GM23338 (cell line): ENCODE measurements at regions not wholly inside any gene's neighbourhood (a gene's known extent, or its start where the extent isn't known, plus 50 kb on each side); places are given as distances from the start of the nearest gene placed in this dataset.

ENCODE experiments used
- ATAC-seq: fragments of 200-7000 bp; cut with Tn5 transposase; 3 replicates; pipeline ENCODE4 v1.9.1; 2020
- DNase-seq: peaks from one replicate; pipeline ENCODE4 v3.0.0-alpha.2; 2015; ENCODE audit warnings: low spot score
- H2AFZ ChIP-seq: fragments of 200-600 bp; sonication (generic); 2 replicates; pipeline ENCODE4 v1.8.0; 2016; ENCODE audit warnings: antibody characterized with exemption, mild to moderate bottlenecking, moderate library complexity
- H3F3A ChIP-seq: fragments of 200-600 bp; sonication (generic); replicated peaks from 2 replicates; pipeline ENCODE4 v1.8.0; 2017; ENCODE audit warnings: antibody characterized with exemption, mixed run types, low read depth
- H3K27ac ChIP-seq: fragments of 200-600 bp; sonication (generic); 2 replicates; pipeline ENCODE4 v1.6.1; 2016; ENCODE audit warnings: low read depth
- H3K27me3 ChIP-seq: fragments of 200-600 bp; sonication (generic); 2 replicates; pipeline ENCODE4 v1.8.0; 2016; ENCODE audit warnings: mild to moderate bottlenecking, mixed run types, moderate library complexity; ENCODE audit not compliant: insufficient read depth
- H3K36me3 ChIP-seq: fragments of 200-600 bp; sonication (generic); 2 replicates; pipeline ENCODE4 v1.8.0; 2016; ENCODE audit warnings: mild to moderate bottlenecking; ENCODE audit not compliant: insufficient read depth
- H3K4me1 ChIP-seq: fragments of 200-600 bp; sonication (generic); 2 replicates; pipeline ENCODE4 v1.8.0; 2016; ENCODE audit warnings: mild to moderate bottlenecking, moderate library complexity; ENCODE audit not compliant: insufficient read depth
- H3K4me2 ChIP-seq: fragments of 200-600 bp; sonication (generic); 2 replicates; pipeline ENCODE4 v1.7.1; 2017; ENCODE audit warnings: mixed run types
- H3K4me3 ChIP-seq: fragments of 200-600 bp; sonication (generic); 2 replicates; pipeline ENCODE4 v1.6.1; 2016; ENCODE audit warnings: mixed run types
- H3K79me2 ChIP-seq: fragments of 200-600 bp; sonication (generic); replicated peaks from 2 replicates; pipeline ENCODE4 v1.8.0; 2017; ENCODE audit warnings: mild to moderate bottlenecking; ENCODE audit not compliant: insufficient read depth
- H3K9me2 ChIP-seq: fragments of 200-600 bp; sonication (generic); 2 replicates; pipeline ENCODE4 v1.8.0; 2017; ENCODE audit not compliant: insufficient read depth
- H4K20me1 ChIP-seq: fragments of 200-600 bp; sonication (generic); replicated peaks from 2 replicates; pipeline ENCODE4 v1.8.0; 2017; ENCODE audit warnings: mild to moderate bottlenecking; ENCODE audit not compliant: insufficient read depth
- H3K27ac Mint-ChIP-seq: 2 replicates; pipeline ENCODE4 v1.8.0; 2020; ENCODE audit warnings: inconsistent platforms, mild to moderate bottlenecking, moderate library complexity, mixed read lengths
- H3K27me3 Mint-ChIP-seq: 3 replicates; pipeline ENCODE4 v1.8.0; 2022; ENCODE audit warnings: low read depth, mild to moderate bottlenecking, moderate library complexity, mixed read lengths, inconsistent platforms; ENCODE audit not compliant: insufficient read depth, poor library complexity
- H3K36me3 Mint-ChIP-seq: 3 replicates; pipeline ENCODE4 v1.8.0; 2021; ENCODE audit warnings: low read depth, mild to moderate bottlenecking, inconsistent platforms, moderate library complexity, mixed read lengths
- H3K4me1 Mint-ChIP-seq: 3 replicates; pipeline ENCODE4 v1.8.0; 2020; ENCODE audit warnings: mild to moderate bottlenecking, inconsistent platforms, mixed read lengths
- H3K4me3 Mint-ChIP-seq: 3 replicates; pipeline ENCODE4 v1.8.0; 2021; ENCODE audit warnings: moderate library complexity, mild to moderate bottlenecking, inconsistent platforms, mixed read lengths
- H3K9me3 Mint-ChIP-seq: 3 replicates; pipeline ENCODE4 v1.8.0; 2020; ENCODE audit warnings: moderate library complexity, mild to moderate bottlenecking, inconsistent platforms, mixed read lengths
- CREB1 ChIP-seq: fragments of 250-450 bp; sonication (Bioruptor Pico); IDR thresholded peaks from 2 replicates; pipeline ENCODE4 v1.5.0; 2020; ENCODE audit warnings: low read depth, mild to moderate bottlenecking, moderate library complexity
- EZH2 ChIP-seq: fragments of 200-600 bp; sonication (generic); IDR thresholded peaks from one replicate; pipeline ENCODE4 v1.8.0; 2017; ENCODE audit warnings: antibody characterized with exemption, mild to moderate bottlenecking, low read depth; ENCODE audit not compliant: unreplicated experiment
- JUNB ChIP-seq: IDR thresholded peaks from one replicate; pipeline ENCODE4 v1.6.1; 2016; ENCODE audit warnings: antibody characterized with exemption; ENCODE audit not compliant: unreplicated experiment
- NANOG ChIP-seq: IDR thresholded peaks from 2 replicates; pipeline ENCODE4 v1.6.1; 2016; ENCODE audit warnings: antibody characterized with exemption, borderline replicate concordance
- POLR2AphosphoS5 ChIP-seq: IDR thresholded peaks from 2 replicates; pipeline ENCODE4 v1.6.1; 2016; ENCODE audit warnings: antibody characterized with exemption, low read depth
- STAT1 ChIP-seq: IDR thresholded peaks from one replicate; pipeline ENCODE4 v1.6.1; 2016; ENCODE audit warnings: antibody characterized with exemption; ENCODE audit not compliant: unreplicated experiment
- ZNF114 ChIP-seq: fragments of 250-450 bp; sonication (Bioruptor Pico); IDR thresholded peaks from 2 replicates; pipeline ENCODE4 v1.5.0; 2020; ENCODE audit warnings: mild to moderate bottlenecking, moderate library complexity
- ZNF331 ChIP-seq: fragments of 250-450 bp; sonication (Bioruptor Pico); IDR thresholded peaks from 2 replicates; pipeline ENCODE4 v1.5.0; 2020; ENCODE audit warnings: low read depth, mild to moderate bottlenecking, moderate library complexity
- TF ChIP-seq, protein P1 (sequence below): fragments of 250-450 bp; sonication (Bioruptor Pico); IDR thresholded peaks from 2 replicates; pipeline ENCODE4 v1.5.0; 2020; ENCODE audit warnings: mild to moderate bottlenecking, moderate library complexity
- TF ChIP-seq, protein P2 (sequence below), 2 experiments: fragments of 200-600 bp in 1 of 2; sonication (generic) in 1 of 2; conservative IDR thresholded peaks; 2 replicates each; pipeline versions ENCODE4 v1.5.1 to v1.6.1; 2016 to 2017; ENCODE audit warnings: antibody characterized with exemption in 2 of 2, low read depth in 2 of 2, mild to moderate bottlenecking in 2 of 2, moderate library complexity in 1 of 2
- TF ChIP-seq, protein P3 (sequence below): IDR thresholded peaks from 2 replicates; pipeline ENCODE4 v1.6.1; 2016; ENCODE audit warnings: antibody characterized with exemption
- TF ChIP-seq, protein P4 (sequence below): IDR thresholded peaks from one replicate; pipeline ENCODE4 v1.6.1; 2018; ENCODE audit warnings: antibody characterized with exemption; ENCODE audit not compliant: unreplicated experiment

DNA sequence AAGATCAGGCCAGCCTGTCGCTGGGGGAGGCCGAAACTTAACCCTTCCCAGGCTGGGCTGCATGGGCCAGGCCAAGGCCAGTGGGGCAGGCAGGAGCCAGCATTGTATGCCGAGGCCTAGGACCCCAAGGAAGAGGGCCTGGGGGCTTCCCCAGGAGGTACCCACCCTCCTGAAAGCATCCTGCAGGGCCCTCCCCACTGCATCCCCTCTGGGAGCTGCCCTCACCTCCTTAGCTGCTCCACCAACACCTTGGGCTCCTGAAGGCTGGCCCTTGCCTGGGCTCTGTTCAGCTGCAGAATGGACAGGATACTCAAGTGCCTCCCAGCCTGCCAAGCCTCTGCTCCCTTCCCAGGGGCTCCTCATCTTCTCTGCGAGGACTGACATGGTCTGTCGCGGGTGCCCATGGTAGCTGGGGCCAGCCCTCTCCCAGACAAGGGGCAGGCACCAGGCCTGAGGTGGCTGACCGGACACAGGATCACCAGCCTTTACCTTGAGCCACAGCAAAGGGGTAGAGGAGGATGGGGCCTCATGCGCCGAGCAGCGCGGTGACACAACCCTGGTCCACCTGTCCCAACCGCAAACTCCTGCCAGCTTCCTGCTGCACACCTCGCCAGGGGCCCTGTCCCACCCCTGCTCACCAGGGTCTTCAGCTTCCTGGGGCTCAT is 94.2 kb downstream of the MICALL2 start:
- H2AFZ ChIP-seq = no peak overlapping the region
- no peaks in the 10 kb centered on the region for H3K36me3 ChIP-seq
- no peaks in the 10 kb centered on the region for H3F3A ChIP-seq
- H3K4me1 ChIP-seq = no peaks in the 10 kb centered on the region; the same call in 1 of the 2 replicates
- no peak overlapping the region for H3K4me2 ChIP-seq
- ATAC-seq (no peak), DNase-seq (no peak)
- Mint-ChIP-seq H3K4me1 (peaks cover 2% of the 10 kb centered on the region; the same call in 1 of the 3 replicates), H3K27ac (no peak overlapping the region), H3K4me3 (no peak overlapping the region), H3K36me3 (no peaks in the 10 kb centered on the region), H3K9me3 (no peaks in the 10 kb centered on the region), H3K27me3 (peaks cover 19% of the 10 kb centered on the region)
- no peaks in the 10 kb centered on the region for H4K20me1 ChIP-seq
- no peak overlapping the region for H3K27ac ChIP-seq
- no peaks in the 10 kb centered on the region for H3K9me2 ChIP-seq
- TF ChIP-seq CREB1 (CRISPR knock-in tag) = no peak
- TF ChIP-seq, protein P1, sequence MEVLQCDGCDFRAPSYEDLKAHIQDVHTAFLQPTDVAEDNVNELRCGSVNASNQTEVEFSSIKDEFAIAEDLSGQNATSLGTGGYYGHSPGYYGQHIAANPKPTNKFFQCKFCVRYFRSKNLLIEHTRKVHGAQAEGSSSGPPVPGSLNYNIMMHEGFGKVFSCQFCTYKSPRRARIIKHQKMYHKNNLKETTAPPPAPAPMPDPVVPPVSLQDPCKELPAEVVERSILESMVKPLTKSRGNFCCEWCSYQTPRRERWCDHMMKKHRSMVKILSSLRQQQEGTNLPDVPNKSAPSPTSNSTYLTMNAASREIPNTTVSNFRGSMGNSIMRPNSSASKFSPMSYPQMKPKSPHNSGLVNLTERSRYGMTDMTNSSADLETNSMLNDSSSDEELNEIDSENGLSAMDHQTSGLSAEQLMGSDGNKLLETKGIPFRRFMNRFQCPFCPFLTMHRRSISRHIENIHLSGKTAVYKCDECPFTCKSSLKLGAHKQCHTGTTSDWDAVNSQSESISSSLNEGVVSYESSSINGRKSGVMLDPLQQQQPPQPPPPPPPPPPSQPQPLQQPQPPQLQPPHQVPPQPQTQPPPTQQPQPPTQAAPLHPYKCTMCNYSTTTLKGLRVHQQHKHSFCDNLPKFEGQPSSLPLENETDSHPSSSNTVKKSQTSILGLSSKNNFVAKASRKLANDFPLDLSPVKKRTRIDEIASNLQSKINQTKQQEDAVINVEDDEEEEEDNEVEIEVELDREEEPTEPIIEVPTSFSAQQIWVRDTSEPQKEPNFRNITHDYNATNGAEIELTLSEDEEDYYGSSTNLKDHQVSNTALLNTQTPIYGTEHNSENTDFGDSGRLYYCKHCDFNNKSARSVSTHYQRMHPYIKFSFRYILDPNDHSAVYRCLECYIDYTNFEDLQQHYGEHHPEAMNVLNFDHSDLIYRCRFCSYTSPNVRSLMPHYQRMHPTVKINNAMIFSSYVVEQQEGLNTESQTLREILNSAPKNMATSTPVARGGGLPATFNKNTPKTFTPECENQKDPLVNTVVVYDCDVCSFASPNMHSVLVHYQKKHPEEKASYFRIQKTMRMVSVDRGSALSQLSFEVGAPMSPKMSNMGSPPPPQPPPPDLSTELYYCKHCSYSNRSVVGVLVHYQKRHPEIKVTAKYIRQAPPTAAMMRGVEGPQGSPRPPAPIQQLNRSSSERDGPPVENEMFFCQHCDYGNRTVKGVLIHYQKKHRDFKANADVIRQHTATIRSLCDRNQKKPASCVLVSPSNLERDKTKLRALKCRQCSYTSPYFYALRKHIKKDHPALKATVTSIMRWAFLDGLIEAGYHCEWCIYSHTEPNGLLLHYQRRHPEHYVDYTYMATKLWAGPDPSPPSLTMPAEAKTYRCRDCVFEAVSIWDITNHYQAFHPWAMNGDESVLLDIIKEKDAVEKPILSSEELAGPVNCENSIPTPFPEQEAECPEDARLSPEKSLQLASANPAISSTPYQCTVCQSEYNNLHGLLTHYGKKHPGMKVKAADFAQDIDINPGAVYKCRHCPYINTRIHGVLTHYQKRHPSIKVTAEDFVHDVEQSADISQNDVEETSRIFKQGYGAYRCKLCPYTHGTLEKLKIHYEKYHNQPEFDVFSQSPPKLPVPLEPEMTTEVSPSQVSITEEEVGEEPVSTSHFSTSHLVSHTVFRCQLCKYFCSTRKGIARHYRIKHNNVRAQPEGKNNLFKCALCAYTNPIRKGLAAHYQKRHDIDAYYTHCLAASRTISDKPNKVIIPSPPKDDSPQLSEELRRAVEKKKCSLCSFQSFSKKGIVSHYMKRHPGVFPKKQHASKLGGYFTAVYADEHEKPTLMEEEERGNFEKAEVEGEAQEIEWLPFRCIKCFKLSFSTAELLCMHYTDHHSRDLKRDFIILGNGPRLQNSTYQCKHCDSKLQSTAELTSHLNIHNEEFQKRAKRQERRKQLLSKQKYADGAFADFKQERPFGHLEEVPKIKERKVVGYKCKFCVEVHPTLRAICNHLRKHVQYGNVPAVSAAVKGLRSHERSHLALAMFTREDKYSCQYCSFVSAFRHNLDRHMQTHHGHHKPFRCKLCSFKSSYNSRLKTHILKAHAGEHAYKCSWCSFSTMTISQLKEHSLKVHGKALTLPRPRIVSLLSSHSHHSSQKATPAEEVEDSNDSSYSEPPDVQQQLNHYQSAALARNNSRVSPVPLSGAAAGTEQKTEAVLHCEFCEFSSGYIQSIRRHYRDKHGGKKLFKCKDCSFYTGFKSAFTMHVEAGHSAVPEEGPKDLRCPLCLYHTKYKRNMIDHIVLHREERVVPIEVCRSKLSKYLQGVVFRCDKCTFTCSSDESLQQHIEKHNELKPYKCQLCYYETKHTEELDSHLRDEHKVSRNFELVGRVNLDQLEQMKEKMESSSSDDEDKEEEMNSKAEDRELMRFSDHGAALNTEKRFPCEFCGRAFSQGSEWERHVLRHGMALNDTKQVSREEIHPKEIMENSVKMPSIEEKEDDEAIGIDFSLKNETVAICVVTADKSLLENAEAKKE (CRISPR knock-in tag) = no peak
- TF ChIP-seq EZH2 = no peak
- TF ChIP-seq JUNB = no peak
- TF ChIP-seq, protein P2, sequence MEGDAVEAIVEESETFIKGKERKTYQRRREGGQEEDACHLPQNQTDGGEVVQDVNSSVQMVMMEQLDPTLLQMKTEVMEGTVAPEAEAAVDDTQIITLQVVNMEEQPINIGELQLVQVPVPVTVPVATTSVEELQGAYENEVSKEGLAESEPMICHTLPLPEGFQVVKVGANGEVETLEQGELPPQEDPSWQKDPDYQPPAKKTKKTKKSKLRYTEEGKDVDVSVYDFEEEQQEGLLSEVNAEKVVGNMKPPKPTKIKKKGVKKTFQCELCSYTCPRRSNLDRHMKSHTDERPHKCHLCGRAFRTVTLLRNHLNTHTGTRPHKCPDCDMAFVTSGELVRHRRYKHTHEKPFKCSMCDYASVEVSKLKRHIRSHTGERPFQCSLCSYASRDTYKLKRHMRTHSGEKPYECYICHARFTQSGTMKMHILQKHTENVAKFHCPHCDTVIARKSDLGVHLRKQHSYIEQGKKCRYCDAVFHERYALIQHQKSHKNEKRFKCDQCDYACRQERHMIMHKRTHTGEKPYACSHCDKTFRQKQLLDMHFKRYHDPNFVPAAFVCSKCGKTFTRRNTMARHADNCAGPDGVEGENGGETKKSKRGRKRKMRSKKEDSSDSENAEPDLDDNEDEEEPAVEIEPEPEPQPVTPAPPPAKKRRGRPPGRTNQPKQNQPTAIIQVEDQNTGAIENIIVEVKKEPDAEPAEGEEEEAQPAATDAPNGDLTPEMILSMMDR (conservative IDR thresholded peaks at IDR 0.05; ENCODE audit: low read depth in 2 of 2) = no peak
- TF ChIP-seq, protein P3, sequence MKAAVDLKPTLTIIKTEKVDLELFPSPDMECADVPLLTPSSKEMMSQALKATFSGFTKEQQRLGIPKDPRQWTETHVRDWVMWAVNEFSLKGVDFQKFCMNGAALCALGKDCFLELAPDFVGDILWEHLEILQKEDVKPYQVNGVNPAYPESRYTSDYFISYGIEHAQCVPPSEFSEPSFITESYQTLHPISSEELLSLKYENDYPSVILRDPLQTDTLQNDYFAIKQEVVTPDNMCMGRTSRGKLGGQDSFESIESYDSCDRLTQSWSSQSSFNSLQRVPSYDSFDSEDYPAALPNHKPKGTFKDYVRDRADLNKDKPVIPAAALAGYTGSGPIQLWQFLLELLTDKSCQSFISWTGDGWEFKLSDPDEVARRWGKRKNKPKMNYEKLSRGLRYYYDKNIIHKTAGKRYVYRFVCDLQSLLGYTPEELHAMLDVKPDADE = no peak
- TF ChIP-seq NANOG = no peak
- no peak for TF ChIP-seq ZNF331 (CRISPR knock-in tag)
- no peak for TF ChIP-seq STAT1
- TF ChIP-seq ZNF114 = no peak
- TF ChIP-seq POLR2AphosphoS5 = no peak
- TF ChIP-seq, protein P4, sequence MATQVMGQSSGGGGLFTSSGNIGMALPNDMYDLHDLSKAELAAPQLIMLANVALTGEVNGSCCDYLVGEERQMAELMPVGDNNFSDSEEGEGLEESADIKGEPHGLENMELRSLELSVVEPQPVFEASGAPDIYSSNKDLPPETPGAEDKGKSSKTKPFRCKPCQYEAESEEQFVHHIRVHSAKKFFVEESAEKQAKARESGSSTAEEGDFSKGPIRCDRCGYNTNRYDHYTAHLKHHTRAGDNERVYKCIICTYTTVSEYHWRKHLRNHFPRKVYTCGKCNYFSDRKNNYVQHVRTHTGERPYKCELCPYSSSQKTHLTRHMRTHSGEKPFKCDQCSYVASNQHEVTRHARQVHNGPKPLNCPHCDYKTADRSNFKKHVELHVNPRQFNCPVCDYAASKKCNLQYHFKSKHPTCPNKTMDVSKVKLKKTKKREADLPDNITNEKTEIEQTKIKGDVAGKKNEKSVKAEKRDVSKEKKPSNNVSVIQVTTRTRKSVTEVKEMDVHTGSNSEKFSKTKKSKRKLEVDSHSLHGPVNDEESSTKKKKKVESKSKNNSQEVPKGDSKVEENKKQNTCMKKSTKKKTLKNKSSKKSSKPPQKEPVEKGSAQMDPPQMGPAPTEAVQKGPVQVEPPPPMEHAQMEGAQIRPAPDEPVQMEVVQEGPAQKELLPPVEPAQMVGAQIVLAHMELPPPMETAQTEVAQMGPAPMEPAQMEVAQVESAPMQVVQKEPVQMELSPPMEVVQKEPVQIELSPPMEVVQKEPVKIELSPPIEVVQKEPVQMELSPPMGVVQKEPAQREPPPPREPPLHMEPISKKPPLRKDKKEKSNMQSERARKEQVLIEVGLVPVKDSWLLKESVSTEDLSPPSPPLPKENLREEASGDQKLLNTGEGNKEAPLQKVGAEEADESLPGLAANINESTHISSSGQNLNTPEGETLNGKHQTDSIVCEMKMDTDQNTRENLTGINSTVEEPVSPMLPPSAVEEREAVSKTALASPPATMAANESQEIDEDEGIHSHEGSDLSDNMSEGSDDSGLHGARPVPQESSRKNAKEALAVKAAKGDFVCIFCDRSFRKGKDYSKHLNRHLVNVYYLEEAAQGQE = no peak
- H3K4me3 ChIP-seq = no peak overlapping the region
- no peaks in the 10 kb centered on the region for H3K79me2 ChIP-seq
- peaks cover 7% of the 10 kb centered on the region; the same call in 1 of the 2 replicates for H3K27me3 ChIP-seq
